Left ventricle myocardium superior (tissue), 1 donor: ENCODE measurements at regions not wholly inside any gene's neighbourhood (a gene's known extent, or its start where the extent isn't known, plus 50 kb on each side); places are given as distances from the start of the nearest gene placed in this dataset.
"Not testable (repeated sequence)": the region's sequence is repeated elsewhere in the genome, so short reads cannot be mapped to it uniquely, and the experiment has no call there.

Experiments
- ATAC-seq: fragments of 200-7000 bp; cut with Tn5 transposase; one replicate; pipeline ENCODE4 v1.9.1; 2020; ENCODE audit warnings: mild to moderate bottlenecking, moderate library complexity
- DNase-seq: peaks from one replicate; pipeline ENCODE4 v3.0.0-alpha.2; 2020
- intact Hi-C: fragments of 100-400 bp; cut with micrococcal nuclease; formaldehyde crosslinking; loops from one replicate; pipeline ENCODE4 v1.11.0; 2022
- donor health status: DM: no; HTN: yes; CAD: no; lungs with severe emphysema.

- intact Hi-C loops, result no loop called here
- DNase-seq (no peak), ATAC-seq (no peak)
Observed at GRCh38 chr4:71841336-71841735, 57.5 kb upstream of the GC start.

GRCh38 chr4:71847300-71847699 is 63.4 kb upstream of the GC start:
- DNase-seq (no peak), ATAC-seq (no peak)
- intact Hi-C loops, result no loop called here

GRCh38 chr4:71855944-71856343 is 72.1 kb upstream of the GC start:
- DNase-seq, result no peak
- intact Hi-C loops, result no loop called here
- no peak for ATAC-seq

GRCh38 chr4:71857713-71858451 is 74.0 kb upstream of the GC start:
- intact Hi-C loops, result no loop called here
- ATAC-seq, result peak; percentile 71
- no peak for DNase-seq

- intact Hi-C loops, result no loop called here
- DNase-seq (no peak), ATAC-seq (no peak)
Observed at GRCh38 chr4:71860643-71861042, 76.8 kb upstream of the GC start.

- DNase-seq (no peak), ATAC-seq (no peak)
- intact Hi-C loops, result no loop called here
Observed at GRCh38 chr4:71862315-71862714, 78.4 kb upstream of the GC start.

GRCh38 chr4:71863457-71863856 is 79.6 kb upstream of the GC start:
- DNase-seq (no peak), ATAC-seq (no peak)
- intact Hi-C loops, result no loop called here

- DNase-seq (no peak), ATAC-seq (no peak)
- intact Hi-C loops, result no loop called here
Observed at GRCh38 chr4:71864380-71864779, 80.5 kb upstream of the GC start.

- intact Hi-C loops, result no loop called here
- no peak for DNase-seq
- no peak for ATAC-seq
Observed at GRCh38 chr4:71866212-71866885, 82.5 kb upstream of the GC start.

GRCh38 chr4:71867598-71867997 is 83.7 kb upstream of the GC start:
- intact Hi-C loops, result no loop called here
- no peak for ATAC-seq
- DNase-seq, result no peak

- DNase-seq (no peak), ATAC-seq (no peak)
- intact Hi-C loops, result no loop called here
Observed at GRCh38 chr4:71870456-71870855, 86.6 kb upstream of the GC start.

- intact Hi-C loops, result no loop called here
- DNase-seq (no peak), ATAC-seq (no peak)
Observed at GRCh38 chr4:71872221-71872620, 88.3 kb upstream of the GC start.

GRCh38 chr4:71872767-71873415 is 89.0 kb upstream of the GC start:
- ATAC-seq (no peak), DNase-seq (no peak)
- intact Hi-C loops, result no loop called here

- no peak for DNase-seq
- no peak for ATAC-seq
- intact Hi-C loops, result no loop called here
Observed at GRCh38 chr4:71878376-71878775, 94.5 kb upstream of the GC start.

- DNase-seq, result no peak
- intact Hi-C loops, result no loop called here
- no peak for ATAC-seq
Observed at GRCh38 chr4:71882113-71882841, 98.4 kb upstream of the GC start.

- intact Hi-C loops, ATAC-seq, DNase-seq: not testable (repeated sequence)
Observed at GRCh38 chr4:71900366-71900765, 116.5 kb upstream of the GC start.

- DNase-seq, ATAC-seq, intact Hi-C loops: not testable (repeated sequence)
Observed at GRCh38 chr4:71905594-71905993, 121.7 kb upstream of the GC start.

- intact Hi-C loops, result no loop called here
- ATAC-seq (no peak), DNase-seq (no peak)
Observed at GRCh38 chr4:71906096-71906495, 122.2 kb upstream of the GC start.

GRCh38 chr4:71907071-71907470 is 123.2 kb upstream of the GC start:
- DNase-seq (no peak), ATAC-seq (no peak)
- intact Hi-C loops, result no loop called here

GRCh38 chr4:71907782-71908181 is 123.9 kb upstream of the GC start:
- ATAC-seq (no peak), DNase-seq (no peak)
- intact Hi-C loops, result no loop called here
